HFF-Myc (cell line): ENCODE measurements at regions not wholly inside any gene's neighbourhood (a gene's known extent, or its start where the extent isn't known, plus 50 kb on each side); places are given as distances from the start of the nearest gene placed in this dataset.

ENCODE experiments used
- DNase-seq: peaks from one replicate; pipeline ENCODE4 v3.0.0-alpha.2; 2011; ENCODE audit warnings: low read depth; ENCODE audit errors: extremely low read depth
- H3K4me3 ChIP-seq: replicated peaks from 2 replicates; pipeline ENCODE4 v1.5.1; 2011; ENCODE audit warnings: low read depth, mild to moderate bottlenecking, control low read depth, low read length
- TF ChIP-seq, protein P1 (sequence below): IDR thresholded peaks from 2 replicates; pipeline ENCODE4 v1.5.1; 2012; ENCODE audit warnings: mild to moderate bottlenecking, low read depth, low read length, control low read depth; ENCODE audit errors: missing control alignments

DNA sequence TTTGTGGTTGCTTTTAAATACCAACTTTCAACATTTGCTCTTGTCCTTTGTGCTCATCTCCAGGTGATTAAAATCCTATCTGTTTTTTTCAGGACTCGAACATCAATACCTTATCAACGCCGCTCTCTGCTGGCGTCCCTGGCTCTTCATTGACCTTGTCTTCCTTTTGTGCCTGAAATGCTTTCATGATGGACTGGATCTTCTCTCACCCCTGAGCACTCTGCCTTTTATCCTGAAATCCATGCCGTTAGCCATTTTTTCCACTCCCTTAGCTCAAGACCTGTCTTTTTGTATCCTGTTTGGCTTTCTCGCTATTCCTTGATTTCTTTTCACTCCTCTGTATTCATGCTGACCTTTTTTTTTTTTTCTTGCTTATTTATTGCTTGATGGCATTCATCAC, 549.5 kb upstream of the CPEB2 start:
- TF ChIP-seq, protein P1, sequence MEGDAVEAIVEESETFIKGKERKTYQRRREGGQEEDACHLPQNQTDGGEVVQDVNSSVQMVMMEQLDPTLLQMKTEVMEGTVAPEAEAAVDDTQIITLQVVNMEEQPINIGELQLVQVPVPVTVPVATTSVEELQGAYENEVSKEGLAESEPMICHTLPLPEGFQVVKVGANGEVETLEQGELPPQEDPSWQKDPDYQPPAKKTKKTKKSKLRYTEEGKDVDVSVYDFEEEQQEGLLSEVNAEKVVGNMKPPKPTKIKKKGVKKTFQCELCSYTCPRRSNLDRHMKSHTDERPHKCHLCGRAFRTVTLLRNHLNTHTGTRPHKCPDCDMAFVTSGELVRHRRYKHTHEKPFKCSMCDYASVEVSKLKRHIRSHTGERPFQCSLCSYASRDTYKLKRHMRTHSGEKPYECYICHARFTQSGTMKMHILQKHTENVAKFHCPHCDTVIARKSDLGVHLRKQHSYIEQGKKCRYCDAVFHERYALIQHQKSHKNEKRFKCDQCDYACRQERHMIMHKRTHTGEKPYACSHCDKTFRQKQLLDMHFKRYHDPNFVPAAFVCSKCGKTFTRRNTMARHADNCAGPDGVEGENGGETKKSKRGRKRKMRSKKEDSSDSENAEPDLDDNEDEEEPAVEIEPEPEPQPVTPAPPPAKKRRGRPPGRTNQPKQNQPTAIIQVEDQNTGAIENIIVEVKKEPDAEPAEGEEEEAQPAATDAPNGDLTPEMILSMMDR = no peak
- H3K4me3 ChIP-seq = no peak overlapping the region
- DNase-seq = no peak

GRCh38 chr4:14458463-14458862, 543.8 kb upstream of the CPEB2 start:
- no peak overlapping the region for H3K4me3 ChIP-seq
- DNase-seq = no peak
- TF ChIP-seq, protein P1 = no peak

GRCh38 chr4:14465057-14465456, 537.2 kb upstream of the CPEB2 start:
- H3K4me3 ChIP-seq = no peak overlapping the region
- TF ChIP-seq, protein P1 = no peak
- no peak for DNase-seq

GRCh38 chr4:14465507-14465906, 536.8 kb upstream of the CPEB2 start:
- TF ChIP-seq, protein P1 = no peak
- H3K4me3 ChIP-seq = no peak overlapping the region
- no peak for DNase-seq

DNA sequence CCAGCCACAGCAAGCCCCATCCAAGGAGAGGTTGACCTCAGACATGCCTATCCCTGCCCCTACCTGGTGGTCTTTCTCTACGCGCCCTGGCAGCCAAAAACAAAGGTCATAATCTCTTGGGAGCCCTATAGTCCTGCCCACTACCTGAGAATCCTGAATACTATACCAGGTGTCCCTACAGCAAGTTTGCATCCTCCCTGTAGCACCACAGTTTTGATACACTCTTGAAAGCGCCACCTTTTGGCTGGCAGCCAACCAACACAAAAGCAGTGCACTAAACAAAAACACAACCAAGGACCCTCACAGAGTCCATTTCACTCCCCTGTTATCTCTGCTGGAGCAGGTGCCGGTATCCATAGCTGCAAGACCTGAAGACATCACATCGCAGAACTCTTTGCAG, 523.8 kb upstream of the CPEB2 start:
- DNase-seq = no peak
- no peak overlapping the region for H3K4me3 ChIP-seq
- TF ChIP-seq, protein P1 = no peak

GRCh38 chr4:14496408-14496807, 505.9 kb upstream of the CPEB2 start:
- TF ChIP-seq, protein P1 = no peak
- DNase-seq = no peak
- no peak overlapping the region for H3K4me3 ChIP-seq

- no peak for DNase-seq
- no peak overlapping the region for H3K4me3 ChIP-seq
- TF ChIP-seq, protein P1 = no peak
These were observed 505.3 kb upstream of the CPEB2 start for GRCh38 chr4:14496969-14497368.
